A549 (cell line): ENCODE measurements at regions not wholly inside any gene's neighbourhood (a gene's known extent, or its start where the extent isn't known, plus 50 kb on each side); places are given as distances from the start of the nearest gene placed in this dataset.
A peak's percentile ranks its signal among the peaks of the same experiment; 100 is the strongest.
"Not testable (repeated sequence)": the region's sequence is repeated elsewhere in the genome, so short reads cannot be mapped to it uniquely, and the experiment has no call there.

ENCODE experiments used
- ATAC-seq, 2 experiments: fragments of 200-7000 bp in 1 of 2; fragments of >200 bp in 1 of 2; cut with Nextera tagmentation in 1 of 2; cut with Tn5 transposase in 1 of 2; 3 replicates each; pipeline versions ENCODE4 v1.8.0 to v1.9.1; 2018 to 2020; ENCODE audit warnings: mild to moderate bottlenecking in 1 of 2, moderate library complexity in 1 of 2
- CTCF ChIA-PET: fragments of 300-600 bp; sonication (Branson Sonifier 250); formaldehyde crosslinking; extraction: SDS; loops from one replicate; lab custom pipeline; 2021; ENCODE audit warnings: antibody characterized with exemption, inconsistent platforms; lab: Yijun Ruan, JAX
- POLR2A ChIA-PET: fragments of 350-600 bp; formaldehyde crosslinking; extraction: SDS; loops from one replicate; lab custom pipeline; 2021; ENCODE audit warnings: antibody characterized with exemption, inconsistent platforms; lab: Yijun Ruan, JAX
- DNase-seq, 2 experiments: peaks; one replicate each; pipeline versions ENCODE4 v3.0.0 to v3.0.0-alpha.2; 2011 to 2016; ENCODE audit warnings: low read depth in 1 of 2, low spot score in 1 of 2
- FAIRE-seq: peaks from 2 replicates; lab custom pipeline; 2011; peaks lifted over from hg19 to GRCh38; lab: Jason Lieb, UNC
- H3K27ac ChIP-seq, 2 experiments: fragments of >200 bp; sonication (Bioruptor Twin); formaldehyde crosslinking; 3 replicates each; pipeline ENCODE4 v1.5.1; 2016 to 2017
- H3K4me1 ChIP-seq: fragments of >200 bp; sonication (Bioruptor Twin); formaldehyde crosslinking; 3 replicates; pipeline ENCODE4 v1.6.1; 2016
- H3K4me2 ChIP-seq: fragments of >200 bp; sonication (Bioruptor Twin); formaldehyde crosslinking; 3 replicates; pipeline ENCODE4 v1.6.1; 2016
- H3K4me3 ChIP-seq: fragments of >200 bp; sonication (Bioruptor Twin); formaldehyde crosslinking; 3 replicates; pipeline ENCODE4 v1.5.1; 2016
- H3K9me3 ChIP-seq: fragments of >200 bp; sonication (Bioruptor Twin); formaldehyde crosslinking; 3 replicates; pipeline ENCODE4 v1.6.1; 2016
- ATOH8 ChIP-seq: fragments of 250-450 bp; sonication (Bioruptor Pico); IDR thresholded peaks from 2 replicates; pipeline ENCODE4 v1.5.0; 2020; ENCODE audit warnings: low read depth, mild to moderate bottlenecking, moderate library complexity
- CEBPB ChIP-seq, 2 experiments: fragments of >200 bp in 1 of 2; sonication (Bioruptor Twin) in 1 of 2; formaldehyde crosslinking in 1 of 2; IDR thresholded peaks; 2 replicates each; pipeline ENCODE4 v1.6.1; 2012 to 2016
- CHD4 ChIP-seq: fragments of 200-600 bp; sonication (generic); IDR thresholded peaks from 2 replicates; pipeline ENCODE4 v1.6.1; 2016; ENCODE audit warnings: antibody characterized with exemption, mild to moderate bottlenecking, borderline replicate concordance
- EHF ChIP-seq: fragments of 250-450 bp; sonication (Bioruptor Pico); IDR thresholded peaks from 2 replicates; pipeline ENCODE4 v1.5.0; 2020; ENCODE audit warnings: mild to moderate bottlenecking
- FOSB ChIP-seq: fragments of 250-450 bp; sonication (Bioruptor Pico); IDR thresholded peaks from 2 replicates; pipeline ENCODE4 v1.5.0; 2020; ENCODE audit warnings: mild to moderate bottlenecking, moderate library complexity
- FOSL2 ChIP-seq, 2 experiments: fragments of 450-650 bp in 1 of 2; fragments of >200 bp in 1 of 2; sonication (Bioruptor Twin) in 1 of 2; formaldehyde crosslinking; IDR thresholded peaks; 2 replicates each; pipeline versions ENCODE4 v1.5.0 to v1.6.1; 2016 to 2020; ENCODE audit warnings: mild to moderate bottlenecking in 1 of 2, moderate library complexity in 1 of 2
- GATA3 ChIP-seq: IDR thresholded peaks from 2 replicates; pipeline ENCODE4 v1.6.1; 2012; ENCODE audit warnings: borderline replicate concordance
- HDAC2 ChIP-seq: fragments of 200-600 bp; sonication (generic); IDR thresholded peaks from 2 replicates; pipeline ENCODE4 v1.6.1; 2016
- HEYL ChIP-seq: fragments of 250-450 bp; sonication (Bioruptor Pico); IDR thresholded peaks from 2 replicates; pipeline ENCODE4 v1.8.0; 2021; ENCODE audit warnings: mild to moderate bottlenecking, moderate library complexity
- HOXA7 ChIP-seq: fragments of 250-450 bp; sonication (Bioruptor Pico); IDR thresholded peaks from 2 replicates; pipeline ENCODE4 v1.5.0; 2020; ENCODE audit warnings: mild to moderate bottlenecking, moderate library complexity
- HOXB13 ChIP-seq: fragments of 250-450 bp; sonication (Bioruptor Pico); IDR thresholded peaks from 2 replicates; pipeline ENCODE4 v1.5.0; 2020; ENCODE audit warnings: low read depth, mild to moderate bottlenecking, moderate library complexity
- HOXB5 ChIP-seq: fragments of 250-450 bp; sonication (Bioruptor Pico); IDR thresholded peaks from 2 replicates; pipeline ENCODE4 v1.5.0; 2020; ENCODE audit warnings: mild to moderate bottlenecking, moderate library complexity
- JUN ChIP-seq, 2 experiments: fragments of >200 bp; sonication (Bioruptor Twin); formaldehyde crosslinking; IDR thresholded peaks; 2 replicates in 1 of 2; 3 replicates in 1 of 2; pipeline ENCODE4 v1.6.1; 2016 to 2017
- MAFK ChIP-seq: fragments of 450-650 bp; IDR thresholded peaks from 2 replicates; pipeline ENCODE4 v1.6.1; 2014; ENCODE audit not compliant: partially characterized antibody
- MYC ChIP-seq: IDR thresholded peaks from 2 replicates; pipeline ENCODE4 v1.6.1; 2012; ENCODE audit warnings: mild to moderate bottlenecking, inconsistent platforms, low read length, improper control_type of control experiment, borderline replicate concordance
- NR3C1 ChIP-seq: fragments of >200 bp; sonication (Bioruptor Twin); formaldehyde crosslinking; IDR thresholded peaks from 3 replicates; pipeline ENCODE4 v1.6.1; 2017
- PHF8 ChIP-seq: fragments of 200-600 bp; sonication (generic); IDR thresholded peaks from 2 replicates; pipeline ENCODE4 v1.6.1; 2016; ENCODE audit warnings: low read depth, mild to moderate bottlenecking, antibody characterized with exemption, moderate library complexity, borderline replicate concordance
- RCOR1 ChIP-seq: fragments of 150-350 bp; IDR thresholded peaks from 2 replicates; pipeline ENCODE4 v1.6.1; 2014; ENCODE audit warnings: antibody characterized with exemption, low read length, low read depth
- RFX5 ChIP-seq: fragments of 450-650 bp; IDR thresholded peaks from 2 replicates; pipeline ENCODE4 v1.7.1; 2014; ENCODE audit warnings: antibody characterized with exemption, mild to moderate bottlenecking, moderate library complexity
- RNF2 ChIP-seq: fragments of 200-600 bp; sonication (generic); IDR thresholded peaks from 2 replicates; pipeline ENCODE4 v1.6.1; 2016; ENCODE audit warnings: low read depth, mild to moderate bottlenecking, antibody characterized with exemption, moderate library complexity, borderline replicate concordance
- SREBF2 ChIP-seq: fragments of 450-650 bp; IDR thresholded peaks from 2 replicates; pipeline ENCODE4 v1.6.1; 2014; ENCODE audit warnings: mild to moderate bottlenecking, moderate library complexity
- TP53 ChIP-seq: fragments of 250-450 bp; sonication (Bioruptor Pico); IDR thresholded peaks from 2 replicates; pipeline ENCODE4 v1.5.0; 2021; ENCODE audit warnings: mild to moderate bottlenecking, moderate library complexity
- ZC3H11A ChIP-seq: fragments of 450-650 bp; IDR thresholded peaks from 2 replicates; pipeline ENCODE4 v1.6.1; 2014; ENCODE audit warnings: antibody characterized with exemption, mild to moderate bottlenecking
- ZFP36 ChIP-seq: fragments of 450-650 bp; IDR thresholded peaks from 2 replicates; pipeline ENCODE4 v1.6.1; 2014; ENCODE audit warnings: borderline replicate concordance; ENCODE audit not compliant: partially characterized antibody
- ZSCAN20 ChIP-seq: fragments of 250-450 bp; sonication (Bioruptor Pico); IDR thresholded peaks from 2 replicates; pipeline ENCODE4 v1.8.0; 2022; ENCODE audit warnings: mild to moderate bottlenecking, moderate library complexity
- WGBS: methylation state at CpG from one replicate; pipeline ENCODE4 v1.1.6; 2017; ENCODE audit errors: missing lambda C conversion rate; 5-methylcytosine and 5-hydroxymethylcytosine counted together
- TF ChIP-seq, protein P1 (sequence below): IDR thresholded peaks from 2 replicates; pipeline ENCODE4 v1.6.1; 2012
- TF ChIP-seq, protein P2 (sequence below): fragments of >200 bp; sonication (Bioruptor Twin); formaldehyde crosslinking; IDR thresholded peaks from 3 replicates; pipeline ENCODE4 v1.5.1; 2016
- TF ChIP-seq, protein P3 (sequence below): fragments of >200 bp; sonication (Bioruptor Twin); formaldehyde crosslinking; IDR thresholded peaks from 2 replicates; pipeline ENCODE4 v1.6.1; 2016
- TF ChIP-seq, protein P4 (sequence below): fragments of >200 bp; sonication (Bioruptor Twin); formaldehyde crosslinking; IDR thresholded peaks from 3 replicates; pipeline ENCODE4 v1.6.1; 2016

DNA sequence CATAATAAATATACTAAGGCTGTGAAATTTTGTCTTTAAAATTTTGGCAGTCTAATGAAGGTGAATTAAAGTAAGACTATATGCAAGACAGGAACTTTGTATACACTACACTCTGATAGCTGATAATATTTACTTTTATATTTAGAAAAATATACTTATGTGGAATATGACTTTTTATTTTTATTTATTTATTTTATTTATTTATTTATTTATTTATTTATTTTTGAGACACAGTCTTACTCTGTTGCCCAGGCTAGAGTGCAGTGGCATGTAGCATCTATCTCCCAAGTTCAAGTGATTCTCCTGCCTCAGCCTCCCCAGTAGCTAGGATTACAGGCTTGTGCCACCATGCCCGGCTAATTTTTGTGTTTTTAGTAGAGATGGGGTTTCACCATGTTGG lies 742.4 kb downstream of the CD109 start:
- DNase-seq, FAIRE-seq, H3K4me2 ChIP-seq, H3K4me3 ChIP-seq, H3K9me3 ChIP-seq, H3K4me1 ChIP-seq, ATAC-seq, H3K27ac ChIP-seq, POLR2A ChIA-PET, CTCF ChIA-PET: not testable (repeated sequence)
- TF ChIP-seq ZC3H11A: 0 out of 2 replicates have a peak, but pooled peaks have one; percentile 8
- WGBS: 100% methylated on average over 1 of the region's 1 CpG

- ATAC-seq (no peak), DNase-seq (no peak), FAIRE-seq (no peak)
- ChIA-PET POLR2A (no interaction called here), CTCF (no interaction called here)
- no peaks in the 10 kb centered on the region for H3K4me1 ChIP-seq
- no peaks in the 10 kb centered on the region for H3K9me3 ChIP-seq
- H3K4me3 ChIP-seq: no peak overlapping the region
- TF ChIP-seq TP53 (CRISPR knock-in tag) (no peak), PHF8 (no peak), RCOR1 (no peak), JUN (IDR thresholded peaks at IDR 0.05) (no peak), MAFK (no peak), ZFP36 (no peak), SREBF2 (no peak), NR3C1 (no peak), MYC (no peak), FOSB (no peak)
- TF ChIP-seq, protein P1, sequence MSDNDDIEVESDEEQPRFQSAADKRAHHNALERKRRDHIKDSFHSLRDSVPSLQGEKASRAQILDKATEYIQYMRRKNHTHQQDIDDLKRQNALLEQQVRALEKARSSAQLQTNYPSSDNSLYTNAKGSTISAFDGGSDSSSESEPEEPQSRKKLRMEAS: no peak
- TF ChIP-seq, protein P2, sequence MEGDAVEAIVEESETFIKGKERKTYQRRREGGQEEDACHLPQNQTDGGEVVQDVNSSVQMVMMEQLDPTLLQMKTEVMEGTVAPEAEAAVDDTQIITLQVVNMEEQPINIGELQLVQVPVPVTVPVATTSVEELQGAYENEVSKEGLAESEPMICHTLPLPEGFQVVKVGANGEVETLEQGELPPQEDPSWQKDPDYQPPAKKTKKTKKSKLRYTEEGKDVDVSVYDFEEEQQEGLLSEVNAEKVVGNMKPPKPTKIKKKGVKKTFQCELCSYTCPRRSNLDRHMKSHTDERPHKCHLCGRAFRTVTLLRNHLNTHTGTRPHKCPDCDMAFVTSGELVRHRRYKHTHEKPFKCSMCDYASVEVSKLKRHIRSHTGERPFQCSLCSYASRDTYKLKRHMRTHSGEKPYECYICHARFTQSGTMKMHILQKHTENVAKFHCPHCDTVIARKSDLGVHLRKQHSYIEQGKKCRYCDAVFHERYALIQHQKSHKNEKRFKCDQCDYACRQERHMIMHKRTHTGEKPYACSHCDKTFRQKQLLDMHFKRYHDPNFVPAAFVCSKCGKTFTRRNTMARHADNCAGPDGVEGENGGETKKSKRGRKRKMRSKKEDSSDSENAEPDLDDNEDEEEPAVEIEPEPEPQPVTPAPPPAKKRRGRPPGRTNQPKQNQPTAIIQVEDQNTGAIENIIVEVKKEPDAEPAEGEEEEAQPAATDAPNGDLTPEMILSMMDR: no peak
- H3K27ac ChIP-seq: no peak overlapping the region
- no peak overlapping the region for H3K4me2 ChIP-seq
These were observed 738.2 kb downstream of the CD109 start for GRCh38 chr6:74434171-74434570.

GRCh38 chr6:74431873-74432580 lies 736.0 kb downstream of the CD109 start:
- FAIRE-seq: no peak
- no peak for TF ChIP-seq RFX5
- no peak for TF ChIP-seq HDAC2
- TF ChIP-seq PHF8: no peak
- TF ChIP-seq, protein P3, sequence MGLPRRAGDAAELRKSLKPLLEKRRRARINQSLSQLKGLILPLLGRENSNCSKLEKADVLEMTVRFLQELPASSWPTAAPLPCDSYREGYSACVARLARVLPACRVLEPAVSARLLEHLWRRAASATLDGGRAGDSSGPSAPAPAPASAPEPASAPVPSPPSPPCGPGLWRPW: no peak
- no peak for TF ChIP-seq RNF2
- Histone ChIP-seq H3K27ac (no peak overlapping the region), H3K4me1 (no peaks in the 10 kb centered on the region), H3K4me3 (no peak overlapping the region), H3K9me3 (no peaks in the 10 kb centered on the region), H3K4me2 (no peak overlapping the region)
- POLR2A ChIA-PET: no interaction called here
- 66% methylated on average over 3 of the region's 3 CpGs for WGBS
- ATAC-seq: no peak
- CTCF ChIA-PET: no interaction called here
- no peak for DNase-seq

GRCh38 chr6:74420221-74420620 lies 724.2 kb downstream of the CD109 start:
- DNase-seq (peak in 1 of 2 experiments; percentile 4), FAIRE-seq (no peak), ATAC-seq (no peak)
- CTCF ChIA-PET: no interaction called here
- Histone ChIP-seq H3K27ac (no peak overlapping the region), H3K4me3 (no peak overlapping the region), H3K9me3 (0 out of 3 replicates have a peak, but pooled peaks cover 3% of the 10 kb centered on the region), H3K4me1 (no peaks in the 10 kb centered on the region), H3K4me2 (no peak overlapping the region)
- 33% methylated on average over 1 of the region's 1 CpG for WGBS
- POLR2A ChIA-PET: no interaction called here
- TF ChIP-seq HEYL (CRISPR knock-in tag) (no peak), RFX5 (no peak), SREBF2 (no peak), GATA3 (no peak), CHD4 (no peak), ATOH8 (CRISPR knock-in tag) (no peak), ZSCAN20 (CRISPR knock-in tag) (no peak), HOXB13 (no peak), FOSL2 (IDR thresholded peaks at IDR 0.05) (no peak), FOSL2 (CRISPR knock-in tag; IDR thresholded peaks at IDR 0.05) (no peak), CEBPB (IDR thresholded peaks at IDR 0.05) (no peak), HOXA7 (CRISPR knock-in tag) (no peak), EHF (CRISPR knock-in tag) (no peak), HOXB5 (no peak)
- TF ChIP-seq, protein P4, sequence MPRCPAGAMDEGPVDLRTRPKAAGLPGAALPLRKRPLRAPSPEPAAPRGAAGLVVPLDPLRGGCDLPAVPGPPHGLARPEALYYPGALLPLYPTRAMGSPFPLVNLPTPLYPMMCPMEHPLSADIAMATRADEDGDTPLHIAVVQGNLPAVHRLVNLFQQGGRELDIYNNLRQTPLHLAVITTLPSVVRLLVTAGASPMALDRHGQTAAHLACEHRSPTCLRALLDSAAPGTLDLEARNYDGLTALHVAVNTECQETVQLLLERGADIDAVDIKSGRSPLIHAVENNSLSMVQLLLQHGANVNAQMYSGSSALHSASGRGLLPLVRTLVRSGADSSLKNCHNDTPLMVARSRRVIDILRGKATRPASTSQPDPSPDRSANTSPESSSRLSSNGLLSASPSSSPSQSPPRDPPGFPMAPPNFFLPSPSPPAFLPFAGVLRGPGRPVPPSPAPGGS: no peak
